Spleen (tissue), 11 donors: ENCODE measurements at regions not wholly inside any gene's neighbourhood (a gene's known extent, or its start where the extent isn't known, plus 50 kb on each side); places are given as distances from the start of the nearest gene placed in this dataset.

ENCODE experiments used
- DNase-seq: peaks from one replicate; pipeline ENCODE4 v3.0.0-alpha.2; 2020
- H3K27ac ChIP-seq, 8 donors: fragments of 200-600 bp; sonication (generic) in 7 of 8; 1 replicate in 4 of 8; 2 replicates in 4 of 8; pipeline versions ENCODE4 v1.5.0 to v1.8.0; 2016 to 2021; ENCODE audit warnings: inconsistent platforms in 4 of 8, mild to moderate bottlenecking in 4 of 8, moderate library complexity in 1 of 8
- H3K27me3 ChIP-seq, 7 donors: fragments of 200-600 bp; sonication (generic) in 6 of 7; replicated peaks in 1 of 7; 1 replicate in 4 of 7; 2 replicates in 3 of 7; pipeline versions ENCODE4 v1.5.0 to v1.8.0; 2016 to 2021; ENCODE audit warnings: inconsistent platforms in 3 of 7, mild to moderate bottlenecking in 1 of 7
- H3K36me3 ChIP-seq, 6 donors: fragments of 200-600 bp; sonication (generic) in 5 of 6; 1 replicate in 4 of 6; 2 replicates in 2 of 6; pipeline versions ENCODE4 v1.5.0 to v1.8.0; 2016 to 2021; ENCODE audit warnings: inconsistent platforms in 2 of 6
- H3K4me1 ChIP-seq, 6 donors: fragments of 200-600 bp; sonication (generic) in 5 of 6; 1 replicate in 3 of 6; 2 replicates in 3 of 6; pipeline versions ENCODE4 v1.5.0 to v1.8.0; 2016 to 2021; ENCODE audit warnings: inconsistent platforms in 3 of 6
- H3K4me3 ChIP-seq, 8 donors: fragments of 200-600 bp; sonication (generic) in 7 of 8; 1 replicate in 4 of 8; 2 replicates in 4 of 8; pipeline versions ENCODE4 v1.5.0 to v1.8.0; 2016 to 2021; ENCODE audit warnings: inconsistent platforms in 4 of 8, mild to moderate bottlenecking in 4 of 8, moderate library complexity in 2 of 8
- H3K9me3 ChIP-seq, 8 donors: fragments of 200-600 bp; sonication (generic) in 7 of 8; 1 replicate in 4 of 8; 2 replicates in 4 of 8; pipeline versions ENCODE4 v1.5.0 to v1.8.0; 2016 to 2021; ENCODE audit warnings: inconsistent platforms in 4 of 8
- CTCF ChIP-seq, 11 experiments: fragments of 200-600 bp in 7 of 11; fragments of 450-650 bp in 4 of 11; sonication (generic) in 4 of 11; IDR thresholded peaks in 8 of 11; conservative IDR thresholded peaks in 3 of 11; 1 replicate in 7 of 11; 2 replicates in 4 of 11; pipeline versions ENCODE4 v1.4.0 to v1.8.0; 2016 to 2021; ENCODE audit warnings: antibody characterized with exemption in 11 of 11, inconsistent platforms in 4 of 11, mild to moderate bottlenecking in 1 of 11
- POLR2A ChIP-seq, 3 donors: fragments of 450-650 bp; IDR thresholded peaks; one replicate each; pipeline ENCODE4 v1.5.1; 2017; ENCODE audit warnings: antibody characterized with exemption in 3 of 3, mild to moderate bottlenecking in 1 of 3
- POLR2AphosphoS5 ChIP-seq, 3 donors: sonication (generic); formaldehyde crosslinking; IDR thresholded peaks; one replicate each; pipeline ENCODE4 v1.5.1; 2017; ENCODE audit warnings: antibody characterized with exemption in 3 of 3
- WGBS, 5 donors: extraction: QIAGEN DNeasy Blood & Tissue Kit in 3 of 5; methylation state at CpG; one replicate each; pipeline versions ENCODE4 v1.1.5 to v1.1.7; 2013 to 2018; 5-methylcytosine and 5-hydroxymethylcytosine counted together
- intact Hi-C: fragments of 100-400 bp; cut with DNase I; formaldehyde crosslinking; loops from one replicate; pipeline ENCODE4 v1.15.0; 2023; ENCODE audit warnings: low total_unique reads
- donor health status: healthy with polysubstance abuse.
- donor health status: DM: no; HTN: no; CAD: no; lungs with moderate emphysema.
- donor health status: DM: no; HTN: no; CAD: no.
- donor health status: Bipolar disorder and iron deficiency.
- donor health status: healthy.
- donor health status: DM: no; HTN: no; CAD: no.
- donor health status: DM: yes; HTN: yes; CAD: no.

- no peak overlapping the region for H3K27ac ChIP-seq
- H3K4me1 ChIP-seq: peaks cover 0 to 4% (median 0%) of the 10 kb centered on the region in 6 donors
- no peaks in the 10 kb centered on the region for H3K36me3 ChIP-seq
- intact Hi-C loops: no loop called here
- H3K4me3 ChIP-seq: no peak overlapping the region
- TF ChIP-seq CTCF (IDR thresholded peaks at IDR 0.05 in 8 of 11, conservative IDR thresholded peaks at IDR 0.05 in 3 of 11) (no peak), POLR2A (IDR thresholded peaks at IDR 0.05) (no peak), POLR2AphosphoS5 (IDR thresholded peaks at IDR 0.05) (no peak)
- peaks cover 0 to 12% (median 0%) of the 10 kb centered on the region in 7 donors for H3K27me3 ChIP-seq
- H3K9me3 ChIP-seq: no peaks in the 10 kb centered on the region
- WGBS, 5 donors: 81 to 89% (median 86%) methylated on average over 2 of the region's 2 CpGs
- DNase-seq: no peak
These were observed 631.7 kb upstream of the CADM1 start for GRCh38 chr11:116135891-116136290.

GRCh38 chr11:116134450-116134849 lies 630.2 kb upstream of the CADM1 start:
- H3K27me3 ChIP-seq: peaks cover 0 to 9% (median 0%) of the 10 kb centered on the region in 7 donors

GRCh38 chr11:116132273-116132978 lies 628.2 kb upstream of the CADM1 start:
- WGBS, 5 donors: 84 to 91% (median 87%) methylated on average over 13 to 14 of the region's 14 CpGs

More at GRCh38 chr11:116134450-116134849, 630.2 kb upstream of the CADM1 start:
- Histone ChIP-seq H3K36me3 (no peaks in the 10 kb centered on the region), H3K9me3 (no peaks in the 10 kb centered on the region), H3K4me3 (no peak overlapping the region), H3K27ac (no peak overlapping the region), H3K4me1 (peaks cover 0 to 4% (median 0%) of the 10 kb centered on the region in 6 donors)
- TF ChIP-seq CTCF (IDR thresholded peaks at IDR 0.05 in 8 of 11, conservative IDR thresholded peaks at IDR 0.05 in 3 of 11): no peak
- TF ChIP-seq POLR2A (IDR thresholded peaks at IDR 0.05): no peak
- no peak for TF ChIP-seq POLR2AphosphoS5 (IDR thresholded peaks at IDR 0.05)
- no peak for DNase-seq
- 93 to 100% (median 96%) methylated on average over 1 of the region's 1 CpG for WGBS, 5 donors
- intact Hi-C loops: no loop called here

More at GRCh38 chr11:116132273-116132978, 628.2 kb upstream of the CADM1 start:
- DNase-seq: no peak
- Histone ChIP-seq H3K27me3 (peaks cover 0 to 4% (median 0%) of the 10 kb centered on the region in 7 donors), H3K27ac (no peak overlapping the region), H3K4me3 (no peak overlapping the region), H3K9me3 (no peaks in the 10 kb centered on the region), H3K36me3 (no peaks in the 10 kb centered on the region), H3K4me1 (peaks cover 0 to 4% (median 0%) of the 10 kb centered on the region in 6 donors)
- TF ChIP-seq CTCF (IDR thresholded peaks at IDR 0.05 in 8 of 11, conservative IDR thresholded peaks at IDR 0.05 in 3 of 11): no peak
- no peak for TF ChIP-seq POLR2A (IDR thresholded peaks at IDR 0.05)
- intact Hi-C loops: no loop called here
